ENCODE measurements at regions not wholly inside any gene's neighbourhood (a gene's known extent, or its start where the extent isn't known, plus 50 kb on each side); places are given as distances from the start of the nearest gene placed in this dataset.

DNA sequence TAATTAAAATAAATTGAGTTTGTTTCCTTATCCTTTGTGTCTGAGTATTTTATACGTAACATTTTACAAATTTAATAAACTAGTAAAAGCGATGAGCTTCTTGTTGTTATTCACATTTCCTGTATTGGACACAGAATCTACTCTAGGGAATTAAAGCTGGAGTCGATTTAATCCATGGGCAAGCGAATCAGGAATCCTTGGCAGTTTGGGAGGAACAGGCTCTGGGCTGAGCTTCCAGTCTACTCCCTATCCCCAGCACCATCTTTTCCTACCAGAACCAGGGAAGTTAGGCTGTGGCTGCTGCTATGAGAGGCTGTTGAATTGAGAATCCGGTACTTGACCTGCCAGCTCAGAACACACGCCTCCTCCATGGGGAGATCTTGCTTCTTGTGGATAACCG is 437.3 kb upstream of the TPM1 start:
- Histone ChIP-seq H3K4me3 (ENCODE audit: low read length) (no peak overlapping the region), H3K4me1 (ENCODE audit: control insufficient read depth in 2 of 2, insufficient read depth in 2 of 2, low read length in 2 of 2) (no peaks in the 10 kb centered on the region), H3K36me3 (ENCODE audit: control insufficient read depth in 2 of 3, insufficient read depth in 3 of 3, low read length in 3 of 3) (no peaks in the 10 kb centered on the region), H3K9me3 (ENCODE audit: control insufficient read depth in 2 of 3, low read length in 3 of 3) (no peaks in the 10 kb centered on the region), H3K27ac (ENCODE audit: low read depth, low read length) (no peak overlapping the region), H3K27me3 (ENCODE audit: control insufficient read depth in 2 of 2, insufficient read depth in 2 of 2, low read length in 2 of 2) (no peaks in the 10 kb centered on the region)
- Mint-ChIP-seq H3K27ac (no peak overlapping the region), H3K9me3 (no peaks in the 10 kb centered on the region), H3K27me3 (peaks cover 0 to 29% (median 15%) of the 10 kb centered on the region in 5 donors), H3K4me3 (no peak overlapping the region), H3K36me3 (no peaks in the 10 kb centered on the region), H3K4me1 (no peaks in the 10 kb centered on the region)
- ATAC-seq = no peak
- intact Hi-C loops (cut with micrococcal nuclease) = no loop called here
- ChIA-PET CTCF (interaction anchor here (0.7 kb wide), 1 partner anchor 22 kb away, joined by 3 read pairs; no protein-coding TSS in a partner anchor), POLR2A (no interaction called here)
- DNase-seq = no peak

GRCh38 chr15:62606376-62607113 is 436.0 kb upstream of the TPM1 start:
- H3K9me3 Mint-ChIP-seq = no peaks in the 10 kb centered on the region
- intact Hi-C loops (cut with micrococcal nuclease) = no loop called here
- ChIA-PET CTCF (no interaction called here), POLR2A (no interaction called here)
- DNase-seq (no peak), ATAC-seq (no peak)
- H3K4me1 Mint-ChIP-seq = no peaks in the 10 kb centered on the region
- Histone ChIP-seq H3K4me1 (ENCODE audit: control insufficient read depth in 2 of 2, insufficient read depth in 2 of 2, low read length in 2 of 2) (no peaks in the 10 kb centered on the region), H3K36me3 (ENCODE audit: control insufficient read depth in 2 of 3, insufficient read depth in 3 of 3, low read length in 3 of 3) (no peaks in the 10 kb centered on the region), H3K9me3 (ENCODE audit: control insufficient read depth in 2 of 3, low read length in 3 of 3) (no peaks in the 10 kb centered on the region), H3K4me3 (ENCODE audit: low read length) (no peak overlapping the region), H3K27ac (ENCODE audit: low read depth, low read length) (no peak overlapping the region), H3K27me3 (ENCODE audit: control insufficient read depth in 2 of 2, insufficient read depth in 2 of 2, low read length in 2 of 2) (no peaks in the 10 kb centered on the region)
- peaks cover 4 to 33% (median 14%) of the 10 kb centered on the region in 5 donors for H3K27me3 Mint-ChIP-seq
- no peak overlapping the region for H3K4me3 Mint-ChIP-seq
- H3K36me3 Mint-ChIP-seq = no peaks in the 10 kb centered on the region
- H3K27ac Mint-ChIP-seq = no peak overlapping the region

DNA sequence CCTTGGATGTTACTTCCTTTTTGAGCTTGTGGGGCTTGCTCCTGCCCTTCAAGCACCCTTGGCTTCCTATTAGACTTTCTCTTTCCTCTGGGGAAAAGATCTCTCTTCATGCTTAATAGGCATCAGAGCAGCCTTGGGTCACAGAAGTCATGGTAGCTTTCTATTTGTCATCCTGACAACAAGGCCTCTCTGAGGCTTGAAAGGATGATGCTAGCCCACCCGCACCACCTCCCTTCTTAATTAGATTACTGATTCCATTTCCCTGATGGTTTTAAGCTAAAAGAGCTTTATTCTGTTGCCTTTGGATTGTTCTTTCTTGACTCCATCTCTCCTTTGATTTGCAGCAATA is 435.5 kb upstream of the TPM1 start:
- H3K27ac Mint-ChIP-seq = no peak overlapping the region
- no peak overlapping the region for H3K27ac ChIP-seq (ENCODE audit: low read depth, low read length)
- H3K36me3 ChIP-seq (ENCODE audit: control insufficient read depth in 2 of 3, insufficient read depth in 3 of 3, low read length in 3 of 3) = no peaks in the 10 kb centered on the region
- intact Hi-C loops (cut with micrococcal nuclease) = no loop called here
- peaks cover 4 to 33% (median 10%) of the 10 kb centered on the region in 5 donors for H3K27me3 Mint-ChIP-seq
- H3K9me3 ChIP-seq (ENCODE audit: control insufficient read depth in 2 of 3, low read length in 3 of 3) = no peaks in the 10 kb centered on the region
- H3K4me1 Mint-ChIP-seq = no peaks in the 10 kb centered on the region
- no peak overlapping the region for H3K4me3 Mint-ChIP-seq
- no peaks in the 10 kb centered on the region for H3K4me1 ChIP-seq (ENCODE audit: control insufficient read depth in 2 of 2, insufficient read depth in 2 of 2, low read length in 2 of 2)
- ChIA-PET POLR2A (no interaction called here), CTCF (no interaction called here)
- no peaks in the 10 kb centered on the region for H3K36me3 Mint-ChIP-seq
- H3K27me3 ChIP-seq (ENCODE audit: control insufficient read depth in 2 of 2, insufficient read depth in 2 of 2, low read length in 2 of 2) = no peaks in the 10 kb centered on the region
- ATAC-seq (no peak), DNase-seq (no peak)
- no peak overlapping the region for H3K4me3 ChIP-seq (ENCODE audit: low read length)
- no peaks in the 10 kb centered on the region for H3K9me3 Mint-ChIP-seq

DNA sequence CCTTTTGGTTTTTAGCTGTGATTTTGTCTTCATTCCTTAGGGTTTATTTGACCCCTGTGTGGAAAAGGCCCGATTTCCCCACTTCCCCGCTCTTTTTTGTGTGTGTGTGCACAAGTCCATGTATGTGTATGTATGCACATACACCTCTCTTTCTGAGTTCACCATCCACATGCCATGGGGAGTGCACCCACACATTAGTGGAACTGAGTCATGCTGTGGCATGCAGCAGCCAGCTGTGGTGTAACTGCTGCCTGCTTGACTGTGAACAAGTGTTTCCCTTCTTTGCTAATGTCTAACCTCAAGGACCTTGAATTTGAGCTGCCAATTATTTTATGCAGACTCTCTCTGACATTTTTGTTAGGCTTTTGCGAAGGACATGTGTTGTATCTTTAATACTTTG is 434.9 kb upstream of the TPM1 start:
- H3K4me1 Mint-ChIP-seq = no peaks in the 10 kb centered on the region
- ChIA-PET POLR2A (no interaction called here), CTCF (no interaction called here)
- peaks cover 6 to 34% (median 11%) of the 10 kb centered on the region in 5 donors for H3K27me3 Mint-ChIP-seq
- Histone ChIP-seq H3K27me3 (ENCODE audit: control insufficient read depth in 2 of 2, insufficient read depth in 2 of 2, low read length in 2 of 2) (no peaks in the 10 kb centered on the region), H3K36me3 (ENCODE audit: control insufficient read depth in 2 of 3, insufficient read depth in 3 of 3, low read length in 3 of 3) (no peaks in the 10 kb centered on the region), H3K4me1 (ENCODE audit: control insufficient read depth in 2 of 2, insufficient read depth in 2 of 2, low read length in 2 of 2) (no peaks in the 10 kb centered on the region), H3K4me3 (ENCODE audit: low read length) (no peak overlapping the region), H3K27ac (ENCODE audit: low read depth, low read length) (no peak overlapping the region), H3K9me3 (ENCODE audit: control insufficient read depth in 2 of 3, low read length in 3 of 3) (no peaks in the 10 kb centered on the region)
- DNase-seq = no peak
- H3K9me3 Mint-ChIP-seq = no peaks in the 10 kb centered on the region
- H3K27ac Mint-ChIP-seq = no peak overlapping the region
- intact Hi-C loops (cut with micrococcal nuclease) = no loop called here
- no peak overlapping the region for H3K4me3 Mint-ChIP-seq
- H3K36me3 Mint-ChIP-seq = no peaks in the 10 kb centered on the region
- ATAC-seq = no peak

DNA sequence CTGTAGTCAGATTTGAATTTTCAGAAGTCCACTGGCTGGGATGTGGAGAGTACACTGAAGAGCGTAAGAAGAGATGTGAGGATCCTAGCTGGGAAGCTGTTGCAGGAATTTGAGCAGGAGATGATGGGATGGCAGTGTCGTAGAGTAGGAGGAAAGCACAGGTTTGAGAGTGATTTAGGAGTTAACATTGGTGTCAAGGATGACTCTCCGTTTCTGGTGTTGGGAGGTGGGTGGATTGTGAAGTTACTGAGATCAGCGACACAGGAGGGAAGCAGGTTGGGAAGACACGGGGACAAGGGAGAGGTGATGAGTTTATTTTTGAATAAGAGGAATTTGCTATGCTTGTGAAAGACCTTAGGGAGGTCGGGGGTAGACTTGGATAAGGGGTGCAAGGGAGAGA is 434.2 kb upstream of the TPM1 start:
- H3K4me1 ChIP-seq (ENCODE audit: control insufficient read depth in 2 of 2, insufficient read depth in 2 of 2, low read length in 2 of 2) = no peaks in the 10 kb centered on the region
- H3K4me3 ChIP-seq (ENCODE audit: low read length) = no peak overlapping the region
- no peak overlapping the region for H3K4me3 Mint-ChIP-seq
- DNase-seq = no peak
- no peaks in the 10 kb centered on the region for H3K9me3 Mint-ChIP-seq
- intact Hi-C loops (cut with micrococcal nuclease) = no loop called here
- H3K27me3 Mint-ChIP-seq = peaks cover 9 to 33% (median 15%) of the 10 kb centered on the region in 5 donors
- no peaks in the 10 kb centered on the region for H3K27me3 ChIP-seq (ENCODE audit: control insufficient read depth in 2 of 2, insufficient read depth in 2 of 2, low read length in 2 of 2)
- CTCF ChIA-PET = no interaction called here
- ATAC-seq = no peak
- H3K27ac ChIP-seq (ENCODE audit: low read depth, low read length) = no peak overlapping the region
- no peaks in the 10 kb centered on the region for H3K4me1 Mint-ChIP-seq
- no peaks in the 10 kb centered on the region for H3K9me3 ChIP-seq (ENCODE audit: control insufficient read depth in 2 of 3, low read length in 3 of 3)
- H3K36me3 Mint-ChIP-seq = no peaks in the 10 kb centered on the region
- no peak overlapping the region for H3K27ac Mint-ChIP-seq
- H3K36me3 ChIP-seq (ENCODE audit: control insufficient read depth in 2 of 3, insufficient read depth in 3 of 3, low read length in 3 of 3) = no peaks in the 10 kb centered on the region
- POLR2A ChIA-PET = no interaction called here

DNA sequence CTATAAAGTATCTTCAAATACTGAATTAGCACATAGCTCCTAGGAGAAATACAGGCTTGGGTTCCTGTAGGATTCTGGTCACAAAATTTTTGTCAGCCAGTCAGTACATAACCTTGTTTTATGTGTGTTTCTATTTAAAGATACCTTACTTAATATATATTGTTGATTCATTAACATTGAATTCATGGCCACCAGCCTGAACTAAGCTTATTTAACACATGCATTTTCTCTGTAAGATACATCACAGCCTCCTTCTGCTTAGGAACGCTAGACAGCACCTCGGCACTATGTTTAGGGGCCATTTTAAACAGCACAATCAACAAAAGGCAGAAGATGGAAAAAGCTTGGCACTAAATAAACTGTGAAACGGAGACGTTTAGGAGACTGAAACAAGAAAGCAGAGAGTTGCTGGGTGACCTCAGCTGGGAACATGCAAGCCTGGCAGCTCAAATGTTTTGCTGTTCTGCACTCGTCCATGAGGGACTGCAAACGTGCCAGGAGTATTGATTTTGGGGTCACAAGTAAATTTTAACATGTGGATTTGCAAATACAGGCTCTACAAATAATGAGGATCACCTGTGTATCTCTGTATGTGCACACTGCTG is 432.2 kb upstream of the TPM1 start:
- H3K4me3 ChIP-seq (ENCODE audit: low read length) = no peak overlapping the region
- DNase-seq (no peak), ATAC-seq (no peak)
- Mint-ChIP-seq H3K4me3 (no peak overlapping the region), H3K36me3 (no peaks in the 10 kb centered on the region), H3K9me3 (no peaks in the 10 kb centered on the region), H3K4me1 (no peaks in the 10 kb centered on the region), H3K27me3 (peaks cover 9 to 27% (median 15%) of the 10 kb centered on the region in 5 donors), H3K27ac (no peak overlapping the region)
- CTCF ChIA-PET = no interaction called here
- H3K4me1 ChIP-seq (ENCODE audit: control insufficient read depth in 2 of 2, insufficient read depth in 2 of 2, low read length in 2 of 2) = no peaks in the 10 kb centered on the region
- intact Hi-C loops (cut with micrococcal nuclease) = no loop called here
- H3K27me3 ChIP-seq (ENCODE audit: control insufficient read depth in 2 of 2, insufficient read depth in 2 of 2, low read length in 2 of 2) = no peaks in the 10 kb centered on the region
- H3K27ac ChIP-seq (ENCODE audit: low read depth, low read length) = no peak overlapping the region
- H3K36me3 ChIP-seq (ENCODE audit: control insufficient read depth in 2 of 3, insufficient read depth in 3 of 3, low read length in 3 of 3) = no peaks in the 10 kb centered on the region
- POLR2A ChIA-PET = no interaction called here
- H3K9me3 ChIP-seq (ENCODE audit: control insufficient read depth in 2 of 3, low read length in 3 of 3) = no peaks in the 10 kb centered on the region

DNA sequence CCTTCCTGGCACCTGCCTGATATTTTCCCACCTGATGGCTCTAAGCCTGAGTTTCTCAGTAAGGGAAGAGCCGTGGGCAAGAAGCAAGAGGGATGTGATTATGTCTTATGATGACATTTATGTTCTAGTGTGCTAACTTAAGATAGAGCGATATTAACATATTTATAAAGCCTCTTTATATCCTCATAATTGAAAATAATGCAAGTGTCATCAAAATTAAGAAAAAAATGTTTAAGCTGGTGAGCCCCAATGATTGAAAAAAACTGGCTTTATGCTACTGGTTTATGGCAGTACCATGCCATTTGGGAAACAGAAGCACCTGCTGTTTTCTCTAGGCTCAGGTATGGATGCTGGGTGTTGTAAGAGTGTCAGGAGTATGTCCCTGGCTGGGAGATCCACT is 431.5 kb upstream of the TPM1 start:
- Mint-ChIP-seq H3K9me3 (no peaks in the 10 kb centered on the region), H3K4me3 (no peak overlapping the region), H3K27me3 (peaks cover 9 to 27% (median 15%) of the 10 kb centered on the region in 5 donors), H3K36me3 (no peaks in the 10 kb centered on the region), H3K27ac (no peak overlapping the region), H3K4me1 (no peaks in the 10 kb centered on the region)
- POLR2A ChIA-PET = no interaction called here
- CTCF ChIA-PET = no interaction called here
- intact Hi-C loops (cut with micrococcal nuclease) = no loop called here
- no peak overlapping the region for H3K27ac ChIP-seq (ENCODE audit: low read depth, low read length)
- H3K36me3 ChIP-seq (ENCODE audit: control insufficient read depth in 2 of 3, insufficient read depth in 3 of 3, low read length in 3 of 3) = no peaks in the 10 kb centered on the region
- DNase-seq (no peak), ATAC-seq (no peak)
- H3K4me3 ChIP-seq (ENCODE audit: low read length) = no peak overlapping the region
- H3K27me3 ChIP-seq (ENCODE audit: control insufficient read depth in 2 of 2, insufficient read depth in 2 of 2, low read length in 2 of 2) = no peaks in the 10 kb centered on the region
- H3K9me3 ChIP-seq (ENCODE audit: control insufficient read depth in 2 of 3, low read length in 3 of 3) = no peaks in the 10 kb centered on the region
- H3K4me1 ChIP-seq (ENCODE audit: control insufficient read depth in 2 of 2, insufficient read depth in 2 of 2, low read length in 2 of 2) = no peaks in the 10 kb centered on the region

Data from naive thymus-derived CD4-positive, alpha-beta T cell (primary cell).